Endothelial cell of umbilical vein (primary cell): ENCODE measurements at regions not wholly inside any gene's neighbourhood (a gene's known extent, or its start where the extent isn't known, plus 50 kb on each side); places are given as distances from the start of the nearest gene placed in this dataset.

Experiments used
- BruUV-seq: library from RNA; stranded (reverse); fragments of 400-500 nt; replicated peaks from 2 replicates; lab custom pipeline; 2021; lab: Mats Ljungman, UMichigan
- CTCF ChIA-PET: fragments of 300-600, 350-600 bp; sonication (Branson Sonifier 250); formaldehyde crosslinking; loops from one replicate; lab custom pipeline; 2021; ENCODE audit warnings: antibody characterized with exemption, inconsistent platforms; lab: Charles Lee
- POLR2A ChIA-PET: fragments of 300-600, 350-600 bp; sonication (Branson Sonifier 250); formaldehyde crosslinking; loops from one replicate; lab custom pipeline; 2021; ENCODE audit warnings: antibody characterized with exemption, inconsistent platforms; lab: Charles Lee
- DNase-seq: peaks from one replicate; pipeline ENCODE4 v3.0.0-alpha.2; 2011; ENCODE audit warnings: low read depth, low spot score
- FAIRE-seq: peaks from 2 replicates; lab custom pipeline; 2011; peaks lifted over from hg19 to GRCh38; lab: Jason Lieb, UNC
- H2AFZ ChIP-seq: 2 replicates; pipeline ENCODE4 v1.6.0; 2012; ENCODE audit warnings: low read depth, low read length, control low read depth, inconsistent platforms
- H3K27ac ChIP-seq: 2 replicates; pipeline ENCODE4 v1.5.1; 2011; ENCODE audit warnings: low read depth, mild to moderate bottlenecking, control low read depth, low read length, moderate library complexity; ENCODE audit not compliant: insufficient read depth
- H3K27me3 ChIP-seq, 2 experiments: 2 replicates each; pipeline versions ENCODE4 v1.6.0 to v1.6.1; 2011; ENCODE audit warnings: low read length in 2 of 2, mixed read lengths in 1 of 2; ENCODE audit not compliant: control insufficient read depth in 2 of 2, insufficient read depth in 2 of 2
- H3K36me3 ChIP-seq, 2 experiments: 2 replicates in 1 of 2; 3 replicates in 1 of 2; pipeline ENCODE4 v1.5.1; 2011; ENCODE audit warnings: low read length in 2 of 2, mild to moderate bottlenecking in 1 of 2, moderate library complexity in 1 of 2; ENCODE audit not compliant: control insufficient read depth in 2 of 2, insufficient read depth in 2 of 2; ENCODE audit errors: extremely low read depth in 1 of 2
- H3K4me1 ChIP-seq: 3 replicates; pipeline ENCODE4 v1.5.1; 2011; ENCODE audit warnings: mild to moderate bottlenecking, low read length; ENCODE audit not compliant: control insufficient read depth, insufficient read depth; ENCODE audit errors: extremely low read depth
- H3K4me2 ChIP-seq: 2 replicates; pipeline ENCODE4 v1.6.1; 2011; ENCODE audit warnings: low read length, control low read depth, mixed read lengths; ENCODE audit not compliant: insufficient read depth
- H3K4me3 ChIP-seq, 3 experiments: fragments of 200-600 bp in 1 of 3; sonication (generic), shearing (Covaris generic) in 1 of 3; replicated peaks in 1 of 3; 2 replicates each; pipeline ENCODE4 v1.5.1; 2011 to 2016; ENCODE audit warnings: control low read depth in 3 of 3, low read length in 3 of 3, mild to moderate bottlenecking in 2 of 3, inconsistent platforms in 1 of 3, low read depth in 1 of 3, moderate library complexity in 1 of 3; ENCODE audit not compliant: insufficient read depth in 1 of 3
- H3K79me2 ChIP-seq: 2 replicates; pipeline ENCODE4 v1.6.0; 2012; ENCODE audit warnings: low read length, inconsistent platforms; ENCODE audit not compliant: control insufficient read depth, insufficient read depth
- H3K9ac ChIP-seq: replicated peaks from 2 replicates; pipeline ENCODE3; 2011; ENCODE audit warnings: low read length, control low read depth; ENCODE audit not compliant: insufficient read depth; ENCODE audit errors: extremely low read depth
- H3K9me1 ChIP-seq: replicated peaks from 3 replicates; pipeline ENCODE4 v1.6.0; 2011; ENCODE audit warnings: mild to moderate bottlenecking, low read length; ENCODE audit not compliant: control insufficient read depth, insufficient read depth; ENCODE audit errors: extremely low read depth
- H3K9me3 ChIP-seq: replicated peaks from 2 replicates; pipeline ENCODE4 v1.5.1; 2012; ENCODE audit warnings: low read length, inconsistent platforms; ENCODE audit not compliant: control insufficient read depth, insufficient read depth
- H4K20me1 ChIP-seq: replicated peaks from 2 replicates; pipeline ENCODE3; 2011; ENCODE audit warnings: mild to moderate bottlenecking, low read length; ENCODE audit not compliant: control insufficient read depth, insufficient read depth; ENCODE audit errors: extremely low read depth
- CTCF ChIP-seq, 2 donors: IDR thresholded peaks; 1 replicate in 1 of 2; 2 replicates in 1 of 2; pipeline ENCODE4 v1.5.1; 2011; ENCODE audit warnings: low read length in 2 of 2, mild to moderate bottlenecking in 2 of 2, moderate library complexity in 2 of 2, control low read depth in 1 of 2, inconsistent platforms in 1 of 2, low read depth in 1 of 2; ENCODE audit not compliant: insufficient read depth in 1 of 2; ENCODE audit errors: extremely low read depth in 1 of 2
- EZH2 ChIP-seq: IDR thresholded peaks from 2 replicates; pipeline ENCODE4 v1.6.1; 2012; ENCODE audit warnings: borderline replicate concordance, low read depth, mild to moderate bottlenecking, moderate library complexity, low read length, inconsistent platforms; ENCODE audit not compliant: severe bottlenecking
- FOS ChIP-seq: IDR thresholded peaks from 2 replicates; pipeline ENCODE4 v1.6.1; 2011; ENCODE audit warnings: mild to moderate bottlenecking, low read length, moderate library complexity, borderline replicate concordance; ENCODE audit not compliant: insufficient read depth
- GATA2 ChIP-seq: IDR thresholded peaks from 2 replicates; pipeline ENCODE4 v1.7.0; 2011; ENCODE audit warnings: low read depth, mild to moderate bottlenecking, moderate library complexity, mixed read lengths, low read length; ENCODE audit not compliant: insufficient read length, insufficient read depth
- JUN ChIP-seq: IDR thresholded peaks from 2 replicates; pipeline ENCODE4 v1.6.1; 2011; ENCODE audit warnings: borderline replicate concordance, low read depth; ENCODE audit not compliant: insufficient read length, insufficient read depth
- MYC ChIP-seq: IDR thresholded peaks from one replicate; pipeline ENCODE4 v1.6.1; 2011; ENCODE audit warnings: mild to moderate bottlenecking, low read depth, low read length
- POLR2A ChIP-seq: IDR thresholded peaks from 2 replicates; pipeline ENCODE4 v1.6.1; 2012; ENCODE audit warnings: low read depth, mild to moderate bottlenecking, control low read depth, low read length
- POLR2AphosphoS5 ChIP-seq: IDR thresholded peaks from 2 replicates; pipeline ENCODE4 v1.6.1; 2012; ENCODE audit warnings: low read depth, mild to moderate bottlenecking, control low read depth, low read length, moderate library complexity; ENCODE audit not compliant: insufficient read depth
- dilution Hi-C: fragments of 300-500 bp; cut with MboI; formaldehyde crosslinking; loops from one replicate; pipeline ENCODE4 v1.15.0; 2019; ENCODE audit warnings: low sequenced_read_pairs; ENCODE audit not compliant: extremely low pct_ligation_motif_present
- intact Hi-C: fragments of 100-400 bp; cut with micrococcal nuclease; formaldehyde crosslinking; loops from one replicate; pipeline ENCODE4 v1.10.0; 2022
- TF ChIP-seq, protein P1 (sequence below): IDR thresholded peaks from 2 replicates; pipeline ENCODE4 v1.6.1; 2011; ENCODE audit not compliant: insufficient read depth, insufficient read length

DNA sequence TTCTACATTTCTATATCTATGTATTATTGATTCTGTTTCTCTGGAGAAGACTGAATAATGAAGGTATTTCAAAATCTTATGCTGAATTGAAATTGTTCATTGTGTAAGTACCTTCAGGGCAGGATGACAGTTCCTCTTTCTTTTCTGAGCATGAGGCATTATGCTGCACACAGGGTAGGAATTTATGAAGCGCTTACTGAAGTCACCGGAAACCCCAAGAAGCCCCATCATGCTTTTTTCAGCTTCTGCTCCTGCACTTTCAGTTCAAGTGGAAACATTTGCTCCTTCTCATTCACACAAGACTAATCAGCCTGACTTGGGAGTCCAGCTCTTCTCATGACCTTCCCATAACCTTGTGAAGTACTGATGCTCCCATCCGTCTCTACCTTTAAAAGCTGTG, 314.7 kb upstream of the SORL1-AS1 start:
- intact Hi-C loops, result no loop called here
- Histone ChIP-seq H3K9me3 (no peaks in the 10 kb centered on the region), H3K27ac (no peak overlapping the region), H3K36me3 (no peaks in the 10 kb centered on the region), H2AFZ (no peak overlapping the region), H3K9me1 (no peaks in the 10 kb centered on the region), H3K9ac (no peak overlapping the region), H3K79me2 (no peaks in the 10 kb centered on the region), H3K4me1 (no peaks in the 10 kb centered on the region), H3K27me3 (peaks cover 0 to 2% of the 10 kb centered on the region in 2 experiments), H3K4me2 (no peak overlapping the region), H4K20me1 (no peaks in the 10 kb centered on the region), H3K4me3 (no peak overlapping the region)
- no TSS peak for BruUV-seq
- POLR2A ChIA-PET, result no interaction called here
- no peak for DNase-seq
- dilution Hi-C loops, result no loop called here
- FAIRE-seq, result no peak
- CTCF ChIA-PET, result no interaction called here
- no peak for TF ChIP-seq MYC
- TF ChIP-seq POLR2AphosphoS5, result no peak
- no peak for TF ChIP-seq FOS
- TF ChIP-seq CTCF (IDR thresholded peaks at IDR 0.05; ENCODE audit: extremely low read depth in 1 of 2, insufficient read depth in 1 of 2, low read depth in 1 of 2, low read length in 2 of 2), result no peak
- TF ChIP-seq GATA2, result no peak
- no peak for TF ChIP-seq JUN
- no peak for TF ChIP-seq EZH2
- TF ChIP-seq, protein P1, sequence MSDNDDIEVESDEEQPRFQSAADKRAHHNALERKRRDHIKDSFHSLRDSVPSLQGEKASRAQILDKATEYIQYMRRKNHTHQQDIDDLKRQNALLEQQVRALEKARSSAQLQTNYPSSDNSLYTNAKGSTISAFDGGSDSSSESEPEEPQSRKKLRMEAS, result no peak
- TF ChIP-seq POLR2A, result no peak
